IMR-90 (cell line): ENCODE measurements at regions not wholly inside any gene's neighbourhood (a gene's known extent, or its start where the extent isn't known, plus 50 kb on each side); places are given as distances from the start of the nearest gene placed in this dataset.

Source experiments
- ATAC-seq: fragments of 200-7000 bp; cut with Tn5 transposase; 2 replicates; pipeline ENCODE4 v1.9.1; 2020; ENCODE audit warnings: low read depth, mild to moderate bottlenecking, moderate library complexity
- BruUV-seq: library from RNA; stranded (reverse); fragments of 400-500 nt; replicated peaks from 2 replicates; lab custom pipeline; 2021; lab: Mats Ljungman, UMichigan
- CTCF ChIA-PET: fragments of 300-600 bp; formaldehyde crosslinking; extraction: SDS; loops from one replicate; lab custom pipeline; 2021; ENCODE audit warnings: antibody characterized with exemption; lab: Yijun Ruan, JAX
- POLR2A ChIA-PET: fragments of 300-600 bp; sonication (Branson Sonifier 250); formaldehyde crosslinking; loops from one replicate; lab custom pipeline; 2022; ENCODE audit warnings: antibody characterized with exemption; ENCODE audit not compliant: unreplicated experiment; lab: Charles Lee
- DNase-seq: peaks from one replicate; pipeline ENCODE4 v3.0.0; 2013
- H2AFZ ChIP-seq: replicated peaks from 2 replicates; pipeline ENCODE3; 2013; ENCODE audit warnings: low read length, mild to moderate bottlenecking; ENCODE audit not compliant: poor library complexity
- H2AK5ac ChIP-seq: 2 replicates; pipeline ENCODE4 v1.6.1; 2013; ENCODE audit warnings: low read depth, low read length, inconsistent platforms
- H2AK9ac ChIP-seq: replicated peaks from 2 replicates; pipeline ENCODE3; 2013; ENCODE audit warnings: mild to moderate bottlenecking, low read depth, low read length, moderate library complexity; ENCODE audit not compliant: poor library complexity
- H2BK120ac ChIP-seq: 2 replicates; pipeline ENCODE4 v1.6.1; 2013; ENCODE audit warnings: low read depth, low read length, inconsistent platforms
- H2BK15ac ChIP-seq: 3 replicates; pipeline ENCODE4 v1.6.1; 2013; ENCODE audit warnings: low read depth, low read length, inconsistent platforms
- H2BK20ac ChIP-seq: 2 replicates; pipeline ENCODE4 v1.6.1; 2013; ENCODE audit warnings: low read depth, mild to moderate bottlenecking, inconsistent platforms, low read length, moderate library complexity
- H2BK5ac ChIP-seq: 2 replicates; pipeline ENCODE4 v1.6.1; 2013; ENCODE audit warnings: mild to moderate bottlenecking, low read depth, low read length, inconsistent platforms; ENCODE audit not compliant: poor library complexity, severe bottlenecking
- H3K14ac ChIP-seq: replicated peaks from 2 replicates; pipeline ENCODE4 v1.6.1; 2013; ENCODE audit warnings: low read depth, low read length, inconsistent platforms
- H3K18ac ChIP-seq: 2 replicates; pipeline ENCODE4 v1.6.1; 2013; ENCODE audit warnings: low read depth, low read length, control low read depth
- H3K23ac ChIP-seq: 2 replicates; pipeline ENCODE4 v1.6.1; 2013; ENCODE audit warnings: low read depth, low read length, inconsistent platforms
- H3K27ac ChIP-seq: 2 replicates; pipeline ENCODE4 v1.5.1; 2013; ENCODE audit warnings: mild to moderate bottlenecking, control low read depth, low read length; ENCODE audit not compliant: insufficient read depth
- H3K27me3 ChIP-seq: 2 replicates; pipeline ENCODE4 v1.6.1; 2013; ENCODE audit warnings: low read length; ENCODE audit not compliant: control insufficient read depth, insufficient read depth
- H3K36me3 ChIP-seq: 2 replicates; pipeline ENCODE4 v1.6.1; 2013; ENCODE audit warnings: low read length, mixed read lengths; ENCODE audit not compliant: control insufficient read depth, insufficient read depth
- H3K4ac ChIP-seq: 2 replicates; pipeline ENCODE4 v1.6.1; 2013; ENCODE audit warnings: low read depth, low read length, inconsistent platforms
- H3K4me1 ChIP-seq: 2 replicates; pipeline ENCODE4 v1.6.1; 2013; ENCODE audit warnings: low read length, mixed read lengths; ENCODE audit not compliant: control insufficient read depth, insufficient read depth
- H3K4me2 ChIP-seq: 2 replicates; pipeline ENCODE4 v1.6.1; 2013; ENCODE audit warnings: low read depth, mild to moderate bottlenecking, control low read depth, low read length, moderate library complexity
- H3K4me3 ChIP-seq: 2 replicates; pipeline ENCODE4 v1.5.1; 2013; ENCODE audit warnings: low read depth, mild to moderate bottlenecking, control low read depth, low read length, moderate library complexity; ENCODE audit not compliant: insufficient read depth
- H3K56ac ChIP-seq: 2 replicates; pipeline ENCODE4 v1.6.1; 2013; ENCODE audit warnings: low read length, inconsistent platforms; ENCODE audit not compliant: insufficient read depth; ENCODE audit errors: extremely low read depth
- H3K79me1 ChIP-seq, 2 experiments: 2 replicates each; pipeline ENCODE4 v1.6.1; 2013; ENCODE audit warnings: low read length in 2 of 2, inconsistent platforms in 1 of 2, low read depth in 1 of 2
- H3K9ac ChIP-seq: 2 replicates; pipeline ENCODE4 v1.6.1; 2013; ENCODE audit warnings: low read depth, low read length, control low read depth
- H3K9me1 ChIP-seq: 2 replicates; pipeline ENCODE4 v1.6.1; 2013; ENCODE audit warnings: low read length, inconsistent platforms; ENCODE audit not compliant: insufficient read depth
- H3K9me3 ChIP-seq: 2 replicates; pipeline ENCODE4 v1.6.1; 2013; ENCODE audit warnings: low read length; ENCODE audit not compliant: control insufficient read depth, insufficient read depth
- H4K20me1 ChIP-seq: 2 replicates; pipeline ENCODE4 v1.6.1; 2013; ENCODE audit warnings: low read length, inconsistent platforms; ENCODE audit not compliant: insufficient read depth
- H4K5ac ChIP-seq: 2 replicates; pipeline ENCODE4 v1.6.1; 2013; ENCODE audit warnings: mild to moderate bottlenecking, low read depth, low read length, control low read depth
- H4K8ac ChIP-seq, 2 experiments: 2 replicates each; pipeline ENCODE4 v1.6.1; 2013; ENCODE audit warnings: low read depth in 2 of 2, low read length in 2 of 2, control low read depth in 1 of 2, inconsistent platforms in 1 of 2
- H4K91ac ChIP-seq: 2 replicates; pipeline ENCODE4 v1.6.1; 2013; ENCODE audit warnings: low read depth, low read length, inconsistent platforms; ENCODE audit not compliant: insufficient read depth
- BHLHE40 ChIP-seq: fragments of 150-350 bp; IDR thresholded peaks from 2 replicates; pipeline ENCODE4 v1.6.1; 2016; ENCODE audit warnings: mild to moderate bottlenecking, low read depth, low read length
- CEBPB ChIP-seq: IDR thresholded peaks from 2 replicates; pipeline ENCODE4 v1.6.1; 2012; ENCODE audit warnings: low read depth, low read length, improper control_type of control experiment
- CTCF ChIP-seq: conservative IDR thresholded peaks from 2 replicates; pipeline ENCODE4 v1.5.1; 2012; ENCODE audit warnings: mild to moderate bottlenecking, low read depth, low read length, improper control_type of control experiment
- FOS ChIP-seq: fragments of 150-350 bp; IDR thresholded peaks from 2 replicates; pipeline ENCODE4 v1.6.1; 2016; ENCODE audit warnings: low read depth, low read length
- MAFK ChIP-seq: IDR thresholded peaks from 2 replicates; pipeline ENCODE4 v1.6.1; 2012; ENCODE audit warnings: low read depth, low read length, improper control_type of control experiment
- MAZ ChIP-seq: IDR thresholded peaks from 2 replicates; pipeline ENCODE4 v1.6.1; 2012; ENCODE audit warnings: low read depth, mild to moderate bottlenecking, low read length, improper control_type of control experiment, moderate library complexity, borderline replicate concordance
- MXI1 ChIP-seq: IDR thresholded peaks from 2 replicates; pipeline ENCODE4 v1.6.1; 2012; ENCODE audit warnings: low read depth, mild to moderate bottlenecking, low read length, moderate library complexity, borderline replicate concordance
- NFE2L2 ChIP-seq: fragments of 150-350 bp; IDR thresholded peaks from 2 replicates; pipeline ENCODE4 v1.6.1; 2016; ENCODE audit warnings: low read depth, mild to moderate bottlenecking, low read length
- POLR2A ChIP-seq: IDR thresholded peaks from 2 replicates; pipeline ENCODE4 v1.6.1; 2012; ENCODE audit warnings: mild to moderate bottlenecking, low read depth, low read length
- RAD21 ChIP-seq: IDR thresholded peaks from 2 replicates; pipeline ENCODE4 v1.6.1; 2012; ENCODE audit warnings: low read length, improper control_type of control experiment
- RCOR1 ChIP-seq: IDR thresholded peaks from 2 replicates; pipeline ENCODE4 v1.6.1; 2012; ENCODE audit warnings: mild to moderate bottlenecking, low read length, improper control_type of control experiment; ENCODE audit not compliant: insufficient replicate concordance
- SMC3 ChIP-seq: fragments of 150-350 bp; IDR thresholded peaks from 2 replicates; pipeline ENCODE4 v1.6.1; 2016; ENCODE audit warnings: low read depth, mild to moderate bottlenecking, antibody characterized with exemption, low read length, moderate library complexity
- WGBS, 2 experiments: methylation state at CpG; one replicate each; pipeline versions ENCODE4 v1.1.5 to v1.1.7; 2013; ENCODE audit warnings: missing lambda C conversion rate in 2 of 2; ENCODE audit not compliant: insufficient read length in 1 of 2; ENCODE audit errors: extremely low coverage in 2 of 2; 5-methylcytosine and 5-hydroxymethylcytosine counted together
- dilution Hi-C: fragments of 300-500 bp; cut with HindIII; formaldehyde crosslinking; loops from one replicate; pipeline ENCODE4 v1.14.3; 2018; ENCODE audit warnings: low sequenced_read_pairs; ENCODE audit not compliant: unreplicated experiment
- in situ Hi-C: fragments of 300-500 bp; cut with MboI; formaldehyde crosslinking; loops from 3 replicates; pipeline ENCODE4 v1.14.3; 2019; ENCODE audit warnings: low sequenced_read_pairs, inconsistent platforms, mixed read lengths
- intact Hi-C: fragments of 100-400 bp; cut with micrococcal nuclease; formaldehyde crosslinking; loops from 2 replicates; pipeline ENCODE4 v1.10.0; 2022
- TF ChIP-seq, protein P1 (sequence below): fragments of 150-350 bp; IDR thresholded peaks from 2 replicates; pipeline ENCODE4 v1.6.1; 2017; ENCODE audit warnings: mild to moderate bottlenecking, antibody characterized with exemption, low read length, low read depth
- TF ChIP-seq, protein P2 (sequence below): fragments of 150-350 bp; IDR thresholded peaks from 2 replicates; pipeline ENCODE4 v1.6.1; 2016; ENCODE audit warnings: low read depth, mild to moderate bottlenecking, low read length, moderate library complexity, borderline replicate concordance

DNA sequence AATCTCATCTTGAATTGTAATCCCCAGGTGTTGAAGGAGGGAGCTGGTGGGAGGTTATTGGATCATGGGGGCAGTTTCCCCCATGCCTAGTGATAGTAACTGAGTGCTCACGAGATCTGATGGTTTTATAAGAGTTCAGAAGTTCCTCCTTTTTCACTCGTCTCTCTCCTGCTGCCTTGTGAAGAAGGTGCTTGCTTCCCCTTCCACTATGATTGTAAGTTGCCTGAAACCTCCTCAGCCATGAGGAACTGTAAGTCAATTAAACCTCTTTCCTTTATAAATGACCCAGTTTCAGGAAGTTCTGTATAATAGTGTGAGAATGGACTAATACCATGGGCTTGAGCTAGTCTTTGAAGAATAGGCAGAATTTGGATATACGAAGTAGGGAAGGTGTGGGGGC lies 113.9 kb downstream of the RIN2 start:
- Histone ChIP-seq H3K27ac (no peak overlapping the region), H2BK20ac (no peak overlapping the region), H2AK9ac (no peak overlapping the region), H3K9ac (no peak overlapping the region), H3K9me1 (peaks cover 6% of the 10 kb centered on the region), H4K20me1 (no peaks in the 10 kb centered on the region), H2BK120ac (no peak overlapping the region), H4K8ac (no peak overlapping the region), H3K18ac (no peak overlapping the region), H2BK15ac (no peak overlapping the region), H3K79me1 (peaks cover 0 to 24% of the 10 kb centered on the region in 2 experiments; a peak in 1 of 4 replicates), H3K36me3 (peaks cover 13% of the 10 kb centered on the region), H3K4me3 (no peak overlapping the region), H3K56ac (no peak overlapping the region), H4K91ac (no peak overlapping the region), H2AFZ (no peak overlapping the region), H3K23ac (no peak overlapping the region), H3K4me1 (peaks cover 9% of the 10 kb centered on the region), H2BK5ac (no peak overlapping the region), H3K27me3 (no peaks in the 10 kb centered on the region), H2AK5ac (no peak overlapping the region), H3K14ac (no peak overlapping the region), H3K4me2 (no peak overlapping the region), H3K4ac (no peak overlapping the region), H4K5ac (no peak overlapping the region), H3K9me3 (peaks cover 6% of the 10 kb centered on the region)
- WGBS, 2 experiments: no CpG with 5 or more reads among the region's 3 CpGs
- ChIA-PET CTCF (no interaction called here), POLR2A (no interaction called here)
- TF ChIP-seq, protein P1, sequence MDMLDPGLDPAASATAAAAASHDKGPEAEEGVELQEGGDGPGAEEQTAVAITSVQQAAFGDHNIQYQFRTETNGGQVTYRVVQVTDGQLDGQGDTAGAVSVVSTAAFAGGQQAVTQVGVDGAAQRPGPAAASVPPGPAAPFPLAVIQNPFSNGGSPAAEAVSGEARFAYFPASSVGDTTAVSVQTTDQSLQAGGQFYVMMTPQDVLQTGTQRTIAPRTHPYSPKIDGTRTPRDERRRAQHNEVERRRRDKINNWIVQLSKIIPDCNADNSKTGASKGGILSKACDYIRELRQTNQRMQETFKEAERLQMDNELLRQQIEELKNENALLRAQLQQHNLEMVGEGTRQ: no peak
- TF ChIP-seq, protein P2, sequence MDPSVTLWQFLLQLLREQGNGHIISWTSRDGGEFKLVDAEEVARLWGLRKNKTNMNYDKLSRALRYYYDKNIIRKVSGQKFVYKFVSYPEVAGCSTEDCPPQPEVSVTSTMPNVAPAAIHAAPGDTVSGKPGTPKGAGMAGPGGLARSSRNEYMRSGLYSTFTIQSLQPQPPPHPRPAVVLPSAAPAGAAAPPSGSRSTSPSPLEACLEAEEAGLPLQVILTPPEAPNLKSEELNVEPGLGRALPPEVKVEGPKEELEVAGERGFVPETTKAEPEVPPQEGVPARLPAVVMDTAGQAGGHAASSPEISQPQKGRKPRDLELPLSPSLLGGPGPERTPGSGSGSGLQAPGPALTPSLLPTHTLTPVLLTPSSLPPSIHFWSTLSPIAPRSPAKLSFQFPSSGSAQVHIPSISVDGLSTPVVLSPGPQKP: no peak
- no peak for TF ChIP-seq MAZ
- no peak for TF ChIP-seq MXI1
- no peak for TF ChIP-seq SMC3
- TF ChIP-seq MAFK: no peak
- TF ChIP-seq RCOR1: no peak
- no peak for TF ChIP-seq CTCF
- no peak for TF ChIP-seq RAD21
- TF ChIP-seq POLR2A: no peak
- no peak for TF ChIP-seq NFE2L2
- no peak for TF ChIP-seq FOS
- no peak for TF ChIP-seq CEBPB
- TF ChIP-seq BHLHE40: no peak
- intact Hi-C loops: no loop called here
- no peak for ATAC-seq
- in situ Hi-C loops: no loop called here
- no peak for DNase-seq
- no TSS peak for BruUV-seq
- dilution Hi-C loops: no loop called here
